Neural cell (in vitro differentiated cells): ENCODE measurements at regions not wholly inside any gene's neighbourhood (a gene's known extent, or its start where the extent isn't known, plus 50 kb on each side); places are given as distances from the start of the nearest gene placed in this dataset.

ENCODE experiments used
- H2AFZ ChIP-seq: fragments of 200-600, 300-800 bp; sonication (generic), shearing (Covaris generic); 2 replicates; pipeline ENCODE4 v1.6.0; 2014; ENCODE audit warnings: low read depth, mild to moderate bottlenecking, antibody characterized with exemption, low read length, moderate library complexity
- H3F3A ChIP-seq: fragments of 200-600 bp; shearing (Covaris generic); 2 replicates; pipeline ENCODE4 v1.6.1; 2016; ENCODE audit warnings: mild to moderate bottlenecking, moderate library complexity, mixed read lengths, antibody characterized with exemption, low read length; ENCODE audit not compliant: insufficient read depth, poor library complexity, severe bottlenecking
- H3K27ac ChIP-seq: fragments of 200-600, 300-800 bp; sonication (generic), shearing (Covaris generic); 2 replicates; pipeline ENCODE4 v1.5.1; 2014; ENCODE audit warnings: mild to moderate bottlenecking, low read length, moderate library complexity
- H3K27me3 ChIP-seq: fragments of 300-800, 200-600 bp; sonication (generic), shearing (Covaris generic); 2 replicates; pipeline ENCODE4 v1.6.0; 2014; ENCODE audit warnings: mild to moderate bottlenecking, low read depth, low read length, moderate library complexity; ENCODE audit not compliant: insufficient read depth
- H3K36me3 ChIP-seq: fragments of 300-800, 200-600 bp; sonication (generic), shearing (Covaris generic); 2 replicates; pipeline ENCODE4 v1.5.1; 2014; ENCODE audit warnings: mild to moderate bottlenecking, antibody characterized with exemption, low read length, moderate library complexity; ENCODE audit not compliant: insufficient read depth
- H3K4me2 ChIP-seq: fragments of 300-800, 200-600 bp; sonication (generic), shearing (Covaris generic); 2 replicates; pipeline ENCODE4 v1.6.0; 2014; ENCODE audit warnings: mild to moderate bottlenecking, low read length
- H3K4me3 ChIP-seq: fragments of 300-800, 200-600 bp; sonication (generic), shearing (Covaris generic); 2 replicates; pipeline ENCODE4 v1.5.1; 2014; ENCODE audit warnings: mild to moderate bottlenecking, low read length, moderate library complexity
- H3K79me2 ChIP-seq: fragments of 200-600 bp; shearing (Covaris generic); replicated peaks from 2 replicates; pipeline ENCODE4 v1.6.0; 2014; ENCODE audit warnings: mild to moderate bottlenecking, low read length, moderate library complexity; ENCODE audit not compliant: insufficient read depth
- H3K9ac ChIP-seq: fragments of 300-800, 200-600 bp; sonication (generic), shearing (Covaris generic); 2 replicates; pipeline ENCODE4 v1.6.1; 2016; ENCODE audit warnings: mild to moderate bottlenecking, low read length, mixed read lengths
- H3K9me2 ChIP-seq: fragments of 200-600 bp; shearing (Covaris generic); 2 replicates; pipeline ENCODE4 v1.6.1; 2016; ENCODE audit warnings: mild to moderate bottlenecking, low read length, mixed read lengths; ENCODE audit not compliant: insufficient read depth
- H3K9me3 ChIP-seq: fragments of 200-600, 300-800 bp; sonication (generic), shearing (Covaris generic); 2 replicates; pipeline ENCODE4 v1.6.1; 2016; ENCODE audit warnings: mild to moderate bottlenecking, mixed run types, low read length, moderate library complexity, mixed read lengths
- H4K20me1 ChIP-seq: fragments of 200-600 bp; shearing (Covaris generic); 2 replicates; pipeline ENCODE4 v1.6.1; 2016; ENCODE audit warnings: mild to moderate bottlenecking, mixed run types; ENCODE audit not compliant: insufficient read depth
- CTCF ChIP-seq: fragments of 450-650 bp; IDR thresholded peaks from 2 replicates; pipeline ENCODE4 v1.5.1; 2014; ENCODE audit warnings: antibody characterized with exemption, mild to moderate bottlenecking, moderate library complexity; ENCODE audit not compliant: poor library complexity, severe bottlenecking
- EP300 ChIP-seq: fragments of 450-650 bp; conservative IDR thresholded peaks from 2 replicates; pipeline ENCODE4 v1.6.1; 2014; ENCODE audit warnings: antibody characterized with exemption, mild to moderate bottlenecking, moderate library complexity; ENCODE audit not compliant: poor library complexity, severe bottlenecking
- EZH2 ChIP-seq: fragments of 200-600, 300-800 bp; shearing (Covaris generic), sonication (generic); IDR thresholded peaks from 2 replicates; pipeline ENCODE4 v1.6.1; 2014; ENCODE audit warnings: antibody characterized with exemption, low read length, borderline replicate concordance, mild to moderate bottlenecking; ENCODE audit not compliant: insufficient read depth, poor library complexity, severe bottlenecking
- MXI1 ChIP-seq: fragments of 450-650 bp; conservative IDR thresholded peaks from 2 replicates; pipeline ENCODE4 v1.6.1; 2014; ENCODE audit warnings: antibody characterized with exemption, mild to moderate bottlenecking; ENCODE audit not compliant: poor library complexity, severe bottlenecking
- POLR2AphosphoS5 ChIP-seq: IDR thresholded peaks from 2 replicates; pipeline ENCODE4 v1.6.1; 2012
- RAD21 ChIP-seq: fragments of 450-650 bp; conservative IDR thresholded peaks from 2 replicates; pipeline ENCODE4 v1.6.1; 2014; ENCODE audit warnings: antibody characterized with exemption, mild to moderate bottlenecking, moderate library complexity
- REST ChIP-seq: IDR thresholded peaks from 2 replicates; pipeline ENCODE4 v1.6.1; 2012; ENCODE audit warnings: borderline replicate concordance
- SMC3 ChIP-seq: fragments of 450-650 bp; conservative IDR thresholded peaks from 2 replicates; pipeline ENCODE4 v1.6.1; 2014; ENCODE audit warnings: antibody characterized with exemption, mild to moderate bottlenecking, moderate library complexity; ENCODE audit not compliant: poor library complexity
- TAF1 ChIP-seq: IDR thresholded peaks from 2 replicates; pipeline ENCODE4 v1.6.1; 2012; ENCODE audit warnings: low read depth

- H3K4me3 ChIP-seq, result no peak overlapping the region
- no peak overlapping the region for H2AFZ ChIP-seq
- no peaks in the 10 kb centered on the region for H4K20me1 ChIP-seq
- peaks cover 6% of the 10 kb centered on the region for H3K79me2 ChIP-seq
- H3F3A ChIP-seq, result no peaks in the 10 kb centered on the region
- no peak overlapping the region for H3K9ac ChIP-seq
- no peak overlapping the region for H3K27ac ChIP-seq
- no peaks in the 10 kb centered on the region for H3K9me2 ChIP-seq
- no peaks in the 10 kb centered on the region for H3K36me3 ChIP-seq
- TF ChIP-seq EP300 (no peak), TAF1 (no peak), EZH2 (no peak), SMC3 (no peak), CTCF (no peak), REST (no peak), RAD21 (no peak), MXI1 (no peak), POLR2AphosphoS5 (no peak)
- no peaks in the 10 kb centered on the region for H3K27me3 ChIP-seq
- H3K4me2 ChIP-seq, result no peak overlapping the region
- H3K9me3 ChIP-seq, result no peaks in the 10 kb centered on the region
Measured at GRCh38 chrX:73965833-73966232, 113.3 kb upstream of the XIST start.

GRCh38 chrX:73964579-73964978, 112.1 kb upstream of the XIST start:
- Histone ChIP-seq H4K20me1 (no peaks in the 10 kb centered on the region), H2AFZ (no peak overlapping the region), H3K36me3 (no peaks in the 10 kb centered on the region), H3K79me2 (peaks cover 6% of the 10 kb centered on the region), H3K9ac (no peak overlapping the region), H3K9me2 (no peaks in the 10 kb centered on the region), H3K4me3 (no peak overlapping the region), H3K4me2 (no peak overlapping the region), H3K27me3 (no peaks in the 10 kb centered on the region), H3K27ac (no peak overlapping the region), H3K9me3 (no peaks in the 10 kb centered on the region), H3F3A (no peaks in the 10 kb centered on the region)
- no peak for TF ChIP-seq RAD21
- TF ChIP-seq EZH2, result no peak
- no peak for TF ChIP-seq POLR2AphosphoS5
- no peak for TF ChIP-seq MXI1
- no peak for TF ChIP-seq CTCF
- TF ChIP-seq REST, result no peak
- no peak for TF ChIP-seq SMC3
- TF ChIP-seq TAF1, result no peak
- TF ChIP-seq EP300, result no peak
